HG02970 (cell line): ENCODE measurements at regions not wholly inside any gene's neighbourhood (a gene's known extent, or its start where the extent isn't known, plus 50 kb on each side); places are given as distances from the start of the nearest gene placed in this dataset.

ENCODE experiments used
- ATAC-seq: cut with Tn5 transposase; IDR thresholded peaks from one replicate; pipeline ENCODE4 v1.9.1; 2021; ENCODE audit warnings: mild to moderate bottlenecking, moderate library complexity, moderate number of reproducible peaks; ENCODE audit not compliant: unreplicated experiment, low FRiP score

GRCh38 chr12:58450868-58451482 is 469.3 kb downstream of the LRIG3 start:
- no peak for ATAC-seq

- ATAC-seq, result no peak
Observed at GRCh38 chr12:58452546-58452945, 467.8 kb downstream of the LRIG3 start.

- ATAC-seq, result no peak
Observed at GRCh38 chr12:58453306-58453705, 467.0 kb downstream of the LRIG3 start.

- ATAC-seq, result no peak
Observed at GRCh38 chr12:58455136-58455535, 465.2 kb downstream of the LRIG3 start.

- ATAC-seq, result no peak
Observed at GRCh38 chr12:58458102-58458501, 462.2 kb downstream of the LRIG3 start.

GRCh38 chr12:58459191-58459590 is 461.1 kb downstream of the LRIG3 start:
- ATAC-seq, result no peak

GRCh38 chr12:58463051-58463450 is 457.3 kb downstream of the LRIG3 start:
- no peak for ATAC-seq

GRCh38 chr12:58465418-58465817 is 454.9 kb downstream of the LRIG3 start:
- ATAC-seq, result no peak

GRCh38 chr12:58470266-58471010 is 449.9 kb downstream of the LRIG3 start:
- no peak for ATAC-seq

GRCh38 chr12:58479401-58479800 is 440.9 kb downstream of the LRIG3 start:
- ATAC-seq, result no peak

GRCh38 chr12:58481811-58482210 is 438.5 kb downstream of the LRIG3 start:
- no peak for ATAC-seq

GRCh38 chr12:58487255-58487654 is 433.0 kb downstream of the LRIG3 start:
- ATAC-seq, result no peak

GRCh38 chr12:58487678-58488161 is 432.6 kb downstream of the LRIG3 start:
- no peak for ATAC-seq

- ATAC-seq, result no peak
Observed at GRCh38 chr12:58489394-58489793, 430.9 kb downstream of the LRIG3 start.

GRCh38 chr12:58491306-58491705 is 429.0 kb downstream of the LRIG3 start:
- no peak for ATAC-seq

GRCh38 chr12:58496411-58497190 is 423.7 kb downstream of the LRIG3 start:
- no peak for ATAC-seq

- no peak for ATAC-seq
Observed at GRCh38 chr12:58500399-58500798, 419.9 kb downstream of the LRIG3 start.

- no peak for ATAC-seq
Observed at GRCh38 chr12:58502226-58502625, 418.1 kb downstream of the LRIG3 start.

- no peak for ATAC-seq
Observed at GRCh38 chr12:58502841-58503240, 417.5 kb downstream of the LRIG3 start.

- ATAC-seq, result no peak
Observed at GRCh38 chr12:58503731-58504130, 416.6 kb downstream of the LRIG3 start.
